ENCODE measurements at regions not wholly inside any gene's neighbourhood (a gene's known extent, or its start where the extent isn't known, plus 50 kb on each side); places are given as distances from the start of the nearest gene placed in this dataset.
A peak's percentile ranks its signal among the peaks of the same experiment; 100 is the strongest.
"Not testable (repeated sequence)": the region's sequence is repeated elsewhere in the genome, so short reads cannot be mapped to it uniquely, and the experiment has no call there.

DNA sequence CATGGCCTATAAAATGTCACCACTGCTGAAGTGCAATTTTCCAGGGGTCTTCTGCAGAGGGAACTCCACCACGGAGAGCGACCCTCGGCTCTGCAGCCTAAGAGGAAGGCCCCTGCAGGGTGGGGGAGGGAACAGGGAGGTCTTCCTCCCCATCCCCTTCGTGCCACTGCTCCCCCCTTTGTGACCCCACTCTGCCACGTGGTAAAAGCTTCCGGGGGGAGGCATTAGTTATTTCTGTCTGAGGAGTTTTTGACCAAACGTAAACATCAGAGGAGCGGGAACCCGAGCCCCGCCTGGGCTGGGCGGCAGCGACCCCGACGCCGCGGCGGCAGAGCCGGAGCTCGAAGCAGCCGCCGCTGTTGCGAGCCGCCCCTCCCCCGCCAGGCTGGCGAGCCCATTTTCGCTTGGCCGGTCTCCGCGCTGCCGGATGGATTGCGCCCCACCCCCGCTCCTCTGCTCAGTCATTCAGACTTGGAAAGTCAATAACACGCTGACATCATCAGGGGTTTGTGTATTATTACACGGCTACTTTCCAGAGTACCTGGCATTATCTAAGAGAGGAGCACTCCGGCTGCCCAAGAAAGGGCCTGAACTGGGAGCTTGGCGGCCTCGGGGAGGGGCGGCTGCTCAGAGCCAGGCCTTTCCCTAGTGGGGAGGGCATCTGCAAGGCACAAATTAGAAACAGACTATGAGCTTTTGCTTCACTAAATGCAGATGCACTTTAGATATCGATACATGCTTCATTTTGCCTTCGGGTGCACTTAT, 162.5 kb upstream of the TBL1XR1 start:
- DNase-seq: peak; percentile 100

DNA sequence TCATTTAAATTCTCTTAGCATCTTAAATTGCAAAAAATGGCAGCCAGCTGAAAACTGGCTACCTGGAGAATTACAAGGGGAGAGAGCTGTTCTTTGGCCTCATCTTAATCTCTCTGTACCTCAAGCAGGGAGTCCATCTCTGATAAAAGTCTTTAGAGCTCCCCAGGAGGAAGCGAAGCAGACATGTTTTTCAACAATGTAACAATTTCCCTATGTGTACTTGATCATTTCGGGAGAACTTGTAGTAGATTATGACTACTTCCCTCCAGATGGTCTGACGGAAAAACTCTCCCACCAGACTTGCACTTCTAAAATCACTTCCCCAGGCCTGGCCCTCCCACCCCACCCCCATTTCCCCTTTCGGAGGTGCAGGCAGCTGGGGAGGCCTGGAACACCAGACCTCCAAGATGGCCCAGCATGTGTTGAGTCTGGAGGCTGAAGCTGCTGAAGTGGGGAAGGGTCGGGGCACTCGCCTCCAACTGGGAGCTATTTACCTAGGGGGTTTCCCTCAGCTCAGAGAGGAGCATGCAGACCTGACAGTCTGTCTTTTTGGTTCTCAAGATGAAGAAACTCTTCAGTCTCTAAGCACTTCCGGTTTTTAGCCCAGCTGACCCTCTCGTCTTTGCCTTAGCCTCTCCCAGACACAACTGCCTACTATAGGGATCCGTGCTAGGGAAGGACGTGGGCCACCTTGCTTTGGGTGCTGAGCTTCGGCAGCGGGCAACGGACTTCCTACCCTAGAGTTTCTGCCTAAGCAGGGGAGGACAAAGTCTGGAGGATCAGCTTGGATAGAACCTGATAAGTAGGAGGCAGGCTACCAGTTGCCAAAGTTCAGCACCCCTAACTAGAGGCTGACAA, 164.0 kb upstream of the TBL1XR1 start:
- DNase-seq: no peak

DNA sequence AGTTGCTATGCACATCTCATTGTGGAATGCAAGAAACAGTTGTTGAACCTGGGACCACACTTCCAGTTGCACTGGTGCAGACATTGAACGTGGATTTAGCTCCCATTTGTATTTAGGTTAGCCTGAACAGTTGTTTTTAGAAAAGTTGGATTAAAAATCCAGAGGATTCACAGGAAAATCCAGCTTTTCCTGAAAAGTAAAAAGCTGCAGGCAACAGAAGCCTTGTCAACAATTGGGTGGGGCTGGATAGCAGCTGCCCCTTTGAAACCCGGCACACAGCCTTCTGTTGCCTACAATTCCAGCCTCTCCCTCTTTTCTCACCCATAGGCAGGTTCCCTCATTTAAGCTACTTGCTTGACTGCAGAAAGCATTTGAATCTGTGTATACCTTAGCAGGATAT, 165.3 kb upstream of the TBL1XR1 start:
- peak; percentile 60 for DNase-seq

DNA sequence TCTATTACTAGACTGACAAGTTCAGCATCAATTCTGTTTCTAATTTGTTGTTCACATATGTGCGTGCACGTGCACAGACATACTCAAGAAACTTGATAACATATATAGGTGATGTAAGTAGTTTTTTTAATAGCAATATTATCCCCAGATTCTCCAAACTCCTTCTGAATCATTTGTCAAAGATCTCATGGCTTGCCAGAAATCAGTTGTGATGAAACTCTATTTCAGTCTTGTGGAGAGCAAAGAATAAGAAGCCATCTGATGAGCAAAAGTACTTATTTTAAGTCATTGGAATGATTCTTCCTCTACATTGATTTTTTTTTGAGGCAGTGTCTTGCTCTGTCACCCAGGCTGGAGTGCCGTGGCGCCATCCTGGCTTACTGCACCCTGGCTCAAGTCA, 167.0 kb upstream of the TBL1XR1 start:
- no peak for DNase-seq

DNA sequence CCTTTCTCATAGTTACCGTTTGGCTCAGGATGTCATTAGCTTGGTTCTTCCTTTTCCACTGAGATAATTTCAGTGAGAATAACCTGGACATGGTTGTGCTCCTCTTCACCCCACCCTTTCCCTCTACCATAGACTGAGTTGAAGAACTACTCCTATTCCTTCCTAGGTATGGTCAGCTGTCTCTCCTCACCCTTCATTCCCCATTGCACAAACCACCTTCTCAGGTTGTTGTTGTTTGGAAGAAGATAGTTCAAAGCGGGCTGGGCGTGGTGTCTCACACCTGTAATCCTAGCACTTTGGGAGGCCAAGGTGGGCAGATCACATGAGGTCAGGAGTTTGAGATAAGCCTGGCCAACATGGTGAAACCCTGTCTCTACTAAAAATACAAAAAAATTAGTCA, 168.0 kb upstream of the TBL1XR1 start:
- DNase-seq: not testable (repeated sequence)

DNA sequence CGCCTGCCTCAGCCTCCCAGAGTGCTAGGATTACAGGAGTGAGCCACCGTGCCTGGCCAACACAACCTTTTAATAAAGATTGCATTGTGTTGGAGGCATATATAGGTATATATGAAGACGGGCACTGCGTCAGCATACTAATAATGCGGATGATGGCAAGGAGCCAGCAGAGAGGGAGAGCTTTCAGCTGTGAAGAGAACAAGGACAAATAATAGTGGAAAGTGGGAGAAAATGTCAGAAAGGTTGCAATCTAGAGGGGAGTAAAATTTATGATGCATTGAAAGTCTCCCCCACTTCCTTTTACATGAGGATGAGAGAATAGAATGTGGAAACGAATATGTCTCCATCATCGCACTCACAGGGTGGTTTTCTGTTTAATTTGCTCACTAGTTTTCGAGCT, 170.5 kb upstream of the TBL1XR1 start:
- DNase-seq: peak; percentile 22

DNA sequence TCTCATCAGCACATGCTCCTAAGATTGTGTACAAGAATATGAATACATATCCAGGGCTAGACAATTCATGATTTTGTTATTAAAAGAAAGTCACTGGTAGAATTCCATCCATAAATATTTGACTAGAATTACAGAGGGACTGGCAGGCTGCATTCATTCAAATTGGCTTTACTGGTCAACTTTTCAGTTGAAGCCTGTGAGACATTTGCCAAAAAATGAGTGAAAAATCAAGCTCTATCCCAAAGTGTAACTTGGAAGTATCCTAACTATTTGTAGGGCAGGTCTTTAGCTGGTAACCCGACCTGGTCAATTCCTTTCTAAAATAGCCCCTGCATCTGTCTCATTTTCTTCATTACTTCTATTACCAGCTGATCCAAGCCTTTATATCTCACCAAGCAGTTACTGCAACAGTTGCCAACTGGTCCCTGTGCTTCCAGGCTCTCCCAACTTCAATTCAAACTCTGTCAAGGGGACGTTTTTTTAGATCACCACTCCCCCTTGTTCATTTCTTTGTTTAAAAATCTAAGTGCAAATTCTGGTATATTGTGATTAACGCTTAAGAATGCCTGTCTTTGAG, 173.1 kb upstream of the TBL1XR1 start:
- no peak for DNase-seq

DNA sequence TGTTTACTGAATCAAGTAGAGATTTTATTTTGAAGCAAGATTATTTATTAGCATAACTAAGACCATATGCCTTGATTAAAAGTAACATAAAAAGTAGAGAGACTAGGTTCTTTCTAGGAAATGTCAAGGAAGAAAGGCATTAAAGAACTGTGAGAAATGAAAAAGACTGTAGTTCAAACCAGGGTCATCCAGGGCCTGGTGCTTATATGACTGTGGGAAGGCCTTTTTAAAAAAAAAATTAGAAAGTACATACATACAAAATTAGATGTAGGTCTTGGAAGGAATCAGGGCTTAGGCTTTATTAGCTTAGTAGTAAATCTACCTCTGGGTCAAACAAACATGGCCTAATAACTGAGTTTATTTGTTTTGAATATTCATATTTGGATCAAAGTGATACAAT, 173.9 kb upstream of the TBL1XR1 start:
- DNase-seq: no peak

DNA sequence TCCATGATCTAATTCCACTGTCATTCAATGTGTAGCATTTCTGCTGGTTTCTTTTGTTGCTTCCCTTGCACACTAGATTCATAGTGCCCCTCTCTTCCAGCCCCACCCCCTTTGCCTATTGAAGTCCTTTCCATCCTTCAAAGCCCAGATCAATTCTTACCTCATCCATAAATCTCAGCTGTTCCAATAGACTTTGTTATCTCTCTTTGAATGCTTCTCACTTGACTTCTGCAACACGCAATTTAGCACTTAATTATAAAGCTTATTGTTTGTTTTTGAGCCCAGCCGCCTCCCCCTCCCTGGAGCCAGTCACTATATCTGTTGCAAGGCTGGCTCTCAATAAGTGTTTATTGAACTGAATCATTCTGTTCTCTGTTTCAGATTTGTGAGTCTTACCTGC, 174.6 kb upstream of the TBL1XR1 start:
- peak; percentile 95 for DNase-seq

DNA sequence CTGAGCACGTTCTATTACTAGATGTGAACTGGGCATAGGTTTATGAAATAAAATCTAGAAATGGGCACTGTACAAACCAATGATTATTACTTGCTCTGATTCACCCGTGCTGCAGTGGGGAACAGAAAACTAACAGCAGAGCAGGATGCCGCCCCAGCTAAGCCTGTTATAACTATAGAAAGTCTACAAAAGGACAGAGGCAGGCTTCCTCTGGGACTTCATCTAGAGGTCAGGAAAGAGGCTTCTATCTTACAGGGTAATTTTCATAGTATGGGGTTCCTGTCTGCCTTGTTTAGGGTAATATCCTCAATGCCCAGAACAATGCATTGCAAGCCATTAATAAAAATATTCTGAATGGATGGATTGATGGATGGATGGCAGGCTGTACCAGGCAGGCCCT, 177.0 kb upstream of the TBL1XR1 start:
- no peak for DNase-seq

DNA sequence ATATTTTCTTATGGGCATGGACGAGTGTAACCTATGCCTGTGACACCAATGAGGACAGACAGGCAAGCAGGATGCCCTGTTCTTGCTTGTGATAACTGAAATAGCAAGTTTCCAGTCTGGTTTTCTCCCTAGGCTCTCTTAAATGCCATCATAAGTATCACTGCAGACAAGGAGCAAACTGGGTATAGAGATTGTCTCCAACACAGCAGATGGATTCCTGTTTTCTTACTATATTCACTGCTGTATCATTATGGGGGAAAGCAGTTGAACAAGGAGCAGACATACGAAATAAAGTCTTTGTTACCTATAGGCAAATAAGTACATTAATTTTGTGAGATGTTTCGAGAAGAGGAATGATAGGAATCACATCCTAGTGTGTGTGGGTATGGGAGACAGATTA, 178.0 kb upstream of the TBL1XR1 start:
- no peak for DNase-seq

DNA sequence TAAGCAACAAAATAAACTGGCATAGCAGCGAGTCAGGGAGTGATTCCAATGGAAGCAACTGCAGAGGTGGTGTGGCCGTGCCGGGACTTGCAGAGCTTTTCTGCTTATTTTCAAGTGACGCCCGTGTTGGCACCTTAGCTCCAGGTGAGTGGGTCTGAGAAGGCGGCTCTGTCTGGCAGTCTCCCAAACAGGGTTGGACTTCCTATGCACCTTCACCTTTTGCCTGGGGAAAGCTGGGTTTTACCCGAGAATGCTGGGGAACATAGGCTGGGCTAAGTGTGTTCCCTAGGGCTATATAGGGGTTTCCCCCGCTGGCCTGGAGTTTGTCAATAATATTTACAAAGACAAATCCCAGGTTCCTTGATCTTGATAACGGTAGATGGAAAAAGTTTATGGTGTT, 179.9 kb upstream of the TBL1XR1 start:
- DNase-seq: no peak

DNA sequence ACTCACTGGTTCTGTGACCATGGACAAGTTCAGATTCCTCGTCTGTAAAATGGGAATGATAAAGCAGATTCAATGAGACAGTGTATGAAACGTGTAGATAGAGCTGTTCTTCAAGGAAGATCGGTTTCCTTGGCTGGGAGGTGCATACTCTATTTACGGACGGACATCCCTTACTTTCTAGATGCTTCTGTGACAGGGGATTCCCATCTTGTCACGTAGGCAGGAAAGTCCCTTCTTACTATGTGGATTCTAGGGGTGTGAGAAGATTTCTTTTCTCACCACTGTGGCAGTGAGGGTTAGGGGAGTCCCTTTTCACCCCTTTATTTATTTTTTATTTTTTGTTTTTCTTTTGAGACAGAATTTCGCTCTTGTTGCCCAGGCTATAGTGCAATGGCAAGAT, 180.9 kb upstream of the TBL1XR1 start:
- DNase-seq: no peak

DNA sequence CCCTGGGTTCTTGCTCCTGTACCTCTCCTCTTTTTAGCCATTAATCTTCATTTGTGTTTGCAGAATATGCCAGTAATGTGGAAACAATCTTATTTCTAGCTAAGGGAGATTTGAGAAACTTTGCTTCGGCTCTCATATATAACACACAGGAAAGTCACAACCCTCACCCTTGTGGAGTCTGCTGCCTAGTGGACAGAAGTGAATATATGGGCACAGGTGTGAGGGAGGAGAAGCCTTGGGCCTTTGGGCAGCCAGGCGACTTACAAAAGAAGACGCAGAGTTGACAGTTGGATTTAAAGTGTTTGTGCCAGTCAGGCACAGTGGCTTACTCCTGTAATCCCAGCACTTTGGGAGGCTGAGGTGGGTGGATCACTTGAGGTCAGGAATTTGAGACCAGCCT, 181.8 kb upstream of the TBL1XR1 start:
- no peak for DNase-seq

DNA sequence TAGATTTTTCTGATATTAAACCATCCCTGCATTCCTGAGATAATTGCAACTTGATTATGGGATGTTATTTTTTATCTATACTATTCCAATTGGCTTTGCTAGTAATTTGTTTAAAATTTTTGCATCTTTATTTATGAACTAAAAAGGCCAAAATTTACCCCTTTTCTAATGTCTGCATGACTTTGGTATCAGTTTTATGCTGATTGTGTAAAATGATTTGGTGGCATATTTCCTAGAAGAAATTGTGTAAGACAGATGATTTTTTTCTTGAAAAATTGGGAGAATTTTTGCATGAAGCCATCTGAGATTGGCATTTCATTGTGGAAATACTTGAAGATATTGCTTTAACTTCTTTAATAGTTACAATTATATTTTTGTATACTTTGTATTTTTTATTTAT, 183.8 kb upstream of the TBL1XR1 start:
- no peak for DNase-seq

DNA sequence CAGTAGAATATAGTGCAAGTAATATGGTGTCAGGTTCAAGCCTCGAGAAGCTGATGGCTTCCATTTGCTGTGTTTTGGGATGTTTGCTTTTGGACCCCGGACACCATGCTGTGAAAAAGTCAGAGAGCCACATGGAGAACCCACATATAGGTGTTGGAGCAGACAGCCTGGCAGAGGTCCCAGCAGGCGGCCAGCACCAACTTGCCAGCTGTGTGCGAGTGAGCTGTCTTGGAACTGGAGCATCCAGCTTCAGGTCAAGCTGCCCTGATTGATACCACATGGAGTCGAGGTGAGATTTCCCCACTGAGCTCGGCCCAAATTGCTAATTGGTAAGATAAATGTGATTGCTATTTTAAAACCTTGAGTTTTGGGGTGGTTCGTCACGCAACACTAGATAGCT, 185.7 kb upstream of the TBL1XR1 start:
- DNase-seq: no peak

DNA sequence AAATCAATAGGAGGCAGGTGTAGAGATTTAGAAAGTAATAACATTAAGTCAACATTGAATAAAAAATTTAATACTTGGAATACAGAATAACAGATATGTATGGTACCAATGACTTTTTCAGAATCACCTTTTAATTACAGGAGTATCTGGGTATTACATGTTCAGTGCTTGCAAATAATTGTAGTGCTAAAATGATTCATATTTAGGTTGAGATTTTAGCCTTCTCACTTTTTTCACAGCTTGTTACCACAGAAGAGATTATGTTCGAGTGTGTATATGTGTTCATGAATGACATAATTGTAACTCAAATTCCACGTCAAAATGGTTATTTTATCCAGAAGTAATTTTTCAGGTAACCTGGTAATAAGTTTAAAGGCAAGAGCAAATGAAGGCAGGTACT, 187.9 kb upstream of the TBL1XR1 start:
- no peak for DNase-seq

DNA sequence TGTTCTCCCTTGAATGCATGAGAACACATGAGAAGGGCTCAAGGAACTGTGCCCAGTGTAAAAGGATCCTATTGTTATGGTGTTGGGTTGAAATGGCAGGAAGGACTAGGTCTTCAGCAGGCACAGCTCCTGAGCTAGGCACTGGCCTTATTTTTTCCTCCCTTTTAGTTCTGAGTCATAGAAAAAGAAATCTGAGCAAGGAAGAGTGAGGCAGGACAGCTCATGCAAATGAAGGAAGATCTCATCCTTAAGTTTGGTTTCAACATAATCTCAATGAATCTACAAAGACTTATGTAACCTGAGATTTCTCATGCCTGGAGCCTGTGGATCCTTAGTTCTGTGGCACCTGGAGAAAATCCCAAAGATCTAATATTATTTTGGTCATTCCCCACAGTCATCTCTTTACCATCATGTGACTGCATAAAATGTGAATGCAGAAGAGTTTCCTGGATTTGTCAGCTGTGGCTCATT, 188.6 kb upstream of the TBL1XR1 start:
- DNase-seq: no peak

DNA sequence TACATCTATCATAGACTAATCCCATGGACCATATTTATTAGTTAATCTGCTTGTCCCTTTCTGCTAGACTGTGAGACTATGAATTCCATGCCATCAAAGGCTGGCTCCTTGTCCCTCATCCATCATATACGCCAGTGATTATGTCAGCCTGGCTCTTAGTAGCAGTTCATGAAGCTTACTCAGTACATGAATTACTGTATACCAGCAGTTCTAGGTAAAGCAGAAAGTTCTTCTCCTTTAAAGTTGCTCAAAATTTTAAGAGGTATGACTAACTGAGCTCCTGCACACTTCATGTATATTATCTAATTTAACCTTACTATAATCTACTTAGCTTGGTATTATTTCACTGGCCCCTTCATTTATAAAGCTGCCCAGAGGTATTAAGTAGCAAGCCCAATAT, 190.9 kb upstream of the TBL1XR1 start:
- no peak for DNase-seq

DNA sequence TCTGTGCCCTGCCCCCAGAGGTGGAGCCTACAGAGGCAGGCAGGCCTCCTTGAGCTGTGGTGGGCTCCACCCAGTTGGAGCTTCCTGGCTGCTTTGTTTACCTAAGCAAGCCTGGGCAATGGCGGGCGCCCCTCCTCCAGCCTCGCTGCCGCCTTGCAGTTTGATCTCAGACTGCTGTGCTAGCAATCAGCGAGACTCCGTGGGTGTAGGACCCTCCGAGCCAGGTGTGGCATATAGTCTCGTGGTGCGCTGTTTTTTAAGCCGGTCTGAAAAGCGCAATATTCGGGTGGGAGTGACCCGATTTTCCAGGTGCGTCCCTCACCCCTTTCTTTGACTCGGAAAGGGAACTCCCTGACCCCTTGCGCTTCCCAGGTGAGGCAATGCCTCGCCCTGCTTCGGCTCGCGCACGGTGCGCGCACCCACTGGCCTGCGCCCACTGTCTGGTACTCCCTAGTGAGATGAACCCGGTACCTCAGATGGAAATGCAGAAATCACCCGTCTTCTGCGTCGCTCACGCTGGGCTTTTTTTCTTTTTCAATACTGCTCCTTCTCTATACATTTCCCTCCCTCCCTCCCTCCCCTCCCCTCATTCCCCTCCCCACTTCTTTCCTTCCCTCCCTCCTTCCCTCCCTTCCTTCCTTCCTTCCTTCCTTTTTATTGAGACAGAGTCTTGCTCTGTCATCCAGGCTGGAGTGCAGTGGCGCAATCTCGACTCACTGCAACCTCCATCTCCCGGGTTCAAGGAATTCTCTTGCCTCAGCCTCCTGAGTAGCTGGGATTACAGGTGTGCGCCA, 197.1 kb upstream of the TBL1XR1 start:
- DNase-seq: not testable (repeated sequence)

DNA sequence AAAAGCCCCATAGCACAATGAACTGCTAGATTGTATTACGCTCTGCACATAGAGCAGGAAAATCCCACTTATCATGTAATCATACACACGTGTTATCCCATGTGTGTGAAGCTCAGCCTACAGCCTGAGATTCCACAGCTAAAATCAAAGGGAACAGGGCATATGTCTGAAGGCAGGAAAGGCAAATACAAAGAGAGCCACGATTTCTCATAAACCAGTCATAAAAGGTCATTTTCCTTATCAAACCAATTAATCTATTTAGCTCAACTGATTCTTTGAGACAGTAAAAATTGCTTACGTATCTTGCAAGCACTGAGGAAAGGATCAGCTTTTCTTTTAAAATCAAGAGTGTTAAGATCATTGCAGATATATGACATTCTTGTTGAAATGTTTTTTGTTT, 199.5 kb upstream of the TBL1XR1 start:
- DNase-seq: no peak

DNA sequence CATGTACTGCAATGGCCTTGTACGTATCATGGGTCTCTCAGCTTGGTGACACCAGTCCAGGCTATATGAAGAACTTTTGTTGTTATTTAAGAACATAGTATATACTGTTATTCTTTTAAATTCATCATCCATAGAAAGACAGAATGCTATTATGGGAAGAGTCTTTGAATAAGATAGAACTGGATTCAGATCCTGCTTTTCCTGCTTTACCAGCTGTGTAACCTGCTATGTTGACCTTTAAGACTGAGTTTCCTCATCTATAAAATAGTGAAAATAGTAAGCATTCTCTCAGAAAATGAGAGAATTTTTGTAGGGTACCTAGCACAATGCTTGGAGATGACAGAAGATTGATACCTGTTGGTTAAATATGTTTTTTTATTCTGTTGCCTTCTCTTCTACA, 204.1 kb upstream of the TBL1XR1 start:
- no peak for DNase-seq

DNA sequence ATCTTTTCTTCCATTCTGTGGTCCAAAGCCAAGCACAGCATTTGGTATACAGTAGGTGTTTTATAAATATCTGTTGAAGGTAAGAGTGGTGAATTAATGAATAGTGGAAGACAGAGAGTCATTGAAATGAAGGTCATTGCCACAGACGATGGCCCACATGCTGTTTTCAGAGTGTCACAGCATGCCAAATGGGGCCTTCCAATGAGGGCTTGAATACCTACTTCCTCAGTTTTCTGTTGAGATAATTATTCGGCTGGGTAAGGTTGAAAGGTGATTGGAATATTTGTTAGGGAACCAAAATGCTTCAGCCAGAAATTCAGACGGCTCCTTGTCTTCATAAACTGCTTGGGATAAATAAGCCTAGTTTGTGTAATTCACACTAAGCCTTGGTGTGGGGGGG, 205.3 kb upstream of the TBL1XR1 start:
- peak; percentile 23 for DNase-seq

All from NCI-H146 (cell line).